Uterus (tissue), 2 donors: ENCODE measurements at regions not wholly inside any gene's neighbourhood (a gene's known extent, or its start where the extent isn't known, plus 50 kb on each side); places are given as distances from the start of the nearest gene placed in this dataset.

Experiments used
- POLR2A ChIP-seq, 2 donors: fragments of 450-650 bp; IDR thresholded peaks; one replicate each; pipeline ENCODE4 v1.6.1; 2016; ENCODE audit warnings: antibody characterized with exemption in 2 of 2, mild to moderate bottlenecking in 1 of 2, moderate library complexity in 1 of 2
- TF ChIP-seq, protein P1 (sequence below), 4 experiments: fragments of 200-600 bp in 2 of 4; fragments of 450-650 bp in 2 of 4; sonication (generic) in 2 of 4; IDR thresholded peaks; one replicate each; pipeline ENCODE4 v1.5.1; 2016 to 2019; ENCODE audit warnings: antibody characterized with exemption in 4 of 4, mild to moderate bottlenecking in 2 of 4, moderate library complexity in 1 of 4

DNA sequence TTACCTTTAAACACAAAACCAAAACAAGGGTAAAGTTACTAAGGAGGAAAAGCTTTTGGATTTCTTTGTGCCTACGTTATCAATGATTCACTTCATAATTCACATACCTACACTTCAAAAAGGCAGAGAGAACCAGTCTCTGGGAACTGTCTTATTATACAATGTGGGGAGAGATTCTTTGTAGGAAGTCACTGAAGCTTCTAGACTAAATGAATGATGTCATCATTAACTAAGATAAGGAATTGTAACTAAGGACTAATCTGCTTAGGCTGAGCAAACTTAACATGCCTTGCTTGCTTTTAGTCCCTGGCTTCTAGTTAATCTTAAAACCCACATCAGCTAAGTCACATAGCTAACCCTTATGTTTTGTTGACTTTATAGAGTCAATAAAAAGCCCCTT, 771.2 kb downstream of the NXPH1 start:
- TF ChIP-seq, protein P1, sequence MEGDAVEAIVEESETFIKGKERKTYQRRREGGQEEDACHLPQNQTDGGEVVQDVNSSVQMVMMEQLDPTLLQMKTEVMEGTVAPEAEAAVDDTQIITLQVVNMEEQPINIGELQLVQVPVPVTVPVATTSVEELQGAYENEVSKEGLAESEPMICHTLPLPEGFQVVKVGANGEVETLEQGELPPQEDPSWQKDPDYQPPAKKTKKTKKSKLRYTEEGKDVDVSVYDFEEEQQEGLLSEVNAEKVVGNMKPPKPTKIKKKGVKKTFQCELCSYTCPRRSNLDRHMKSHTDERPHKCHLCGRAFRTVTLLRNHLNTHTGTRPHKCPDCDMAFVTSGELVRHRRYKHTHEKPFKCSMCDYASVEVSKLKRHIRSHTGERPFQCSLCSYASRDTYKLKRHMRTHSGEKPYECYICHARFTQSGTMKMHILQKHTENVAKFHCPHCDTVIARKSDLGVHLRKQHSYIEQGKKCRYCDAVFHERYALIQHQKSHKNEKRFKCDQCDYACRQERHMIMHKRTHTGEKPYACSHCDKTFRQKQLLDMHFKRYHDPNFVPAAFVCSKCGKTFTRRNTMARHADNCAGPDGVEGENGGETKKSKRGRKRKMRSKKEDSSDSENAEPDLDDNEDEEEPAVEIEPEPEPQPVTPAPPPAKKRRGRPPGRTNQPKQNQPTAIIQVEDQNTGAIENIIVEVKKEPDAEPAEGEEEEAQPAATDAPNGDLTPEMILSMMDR (IDR thresholded peaks at IDR 0.05) = no peak
- no peak for TF ChIP-seq POLR2A (IDR thresholded peaks at IDR 0.05)
